RWPE1 (cell line): ENCODE measurements at regions not wholly inside any gene's neighbourhood (a gene's known extent, or its start where the extent isn't known, plus 50 kb on each side); places are given as distances from the start of the nearest gene placed in this dataset.

Source experiments
- CTCF ChIA-PET: fragments of 350-600 bp; sonication (Branson Sonifier 250); formaldehyde crosslinking; extraction: SDS; loops from one replicate; lab custom pipeline; 2021; lab: Yijun Ruan, JAX
- POLR2A ChIA-PET: fragments of 400-600 bp; formaldehyde crosslinking; extraction: SDS; loops from one replicate; lab custom pipeline; 2020; ENCODE audit warnings: antibody characterized with exemption; ENCODE audit not compliant: low non-redundant PET; lab: Yijun Ruan, JAX
- DNase-seq: peaks from one replicate; pipeline ENCODE4 v3.0.0; 2012; ENCODE audit warnings: low spot score
- H3K27ac ChIP-seq: fragments of 450-650 bp; 2 replicates; pipeline ENCODE4 v1.5.1; 2017
- TF ChIP-seq, protein P1 (sequence below): fragments of 450-650 bp; conservative IDR thresholded peaks from 2 replicates; pipeline ENCODE4 v1.5.1; 2017; ENCODE audit warnings: low read depth, mild to moderate bottlenecking

DNA sequence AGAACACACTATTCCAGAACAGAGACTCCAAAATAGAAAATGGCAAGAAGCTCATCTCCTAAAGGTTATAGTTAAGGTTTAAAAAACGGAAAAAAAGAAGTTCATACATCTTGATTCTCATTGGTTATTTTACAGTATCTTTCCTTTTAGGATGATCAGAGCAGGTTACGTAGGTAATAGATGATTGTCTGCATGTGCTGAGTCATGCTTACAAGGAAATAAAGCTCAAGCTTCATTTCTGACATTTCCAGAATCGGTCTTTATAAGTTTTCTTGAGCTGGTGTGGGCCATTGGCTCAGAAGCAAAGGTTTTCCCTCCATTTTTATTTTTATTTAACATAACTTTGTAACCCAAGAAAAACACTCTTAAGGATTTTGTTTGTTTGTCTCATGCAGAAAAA lies 1030.3 kb upstream of the CDH8 start:
- ChIA-PET POLR2A (no interaction called here), CTCF (no interaction called here)
- no peak overlapping the region for H3K27ac ChIP-seq
- no peak for DNase-seq
- TF ChIP-seq, protein P1, sequence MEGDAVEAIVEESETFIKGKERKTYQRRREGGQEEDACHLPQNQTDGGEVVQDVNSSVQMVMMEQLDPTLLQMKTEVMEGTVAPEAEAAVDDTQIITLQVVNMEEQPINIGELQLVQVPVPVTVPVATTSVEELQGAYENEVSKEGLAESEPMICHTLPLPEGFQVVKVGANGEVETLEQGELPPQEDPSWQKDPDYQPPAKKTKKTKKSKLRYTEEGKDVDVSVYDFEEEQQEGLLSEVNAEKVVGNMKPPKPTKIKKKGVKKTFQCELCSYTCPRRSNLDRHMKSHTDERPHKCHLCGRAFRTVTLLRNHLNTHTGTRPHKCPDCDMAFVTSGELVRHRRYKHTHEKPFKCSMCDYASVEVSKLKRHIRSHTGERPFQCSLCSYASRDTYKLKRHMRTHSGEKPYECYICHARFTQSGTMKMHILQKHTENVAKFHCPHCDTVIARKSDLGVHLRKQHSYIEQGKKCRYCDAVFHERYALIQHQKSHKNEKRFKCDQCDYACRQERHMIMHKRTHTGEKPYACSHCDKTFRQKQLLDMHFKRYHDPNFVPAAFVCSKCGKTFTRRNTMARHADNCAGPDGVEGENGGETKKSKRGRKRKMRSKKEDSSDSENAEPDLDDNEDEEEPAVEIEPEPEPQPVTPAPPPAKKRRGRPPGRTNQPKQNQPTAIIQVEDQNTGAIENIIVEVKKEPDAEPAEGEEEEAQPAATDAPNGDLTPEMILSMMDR, result no peak

GRCh38 chr16:63061319-63061718 lies 1025.1 kb upstream of the CDH8 start:
- ChIA-PET POLR2A (no interaction called here), CTCF (no interaction called here)
- no peak for DNase-seq
- H3K27ac ChIP-seq, result no peak overlapping the region
- TF ChIP-seq, protein P1, result no peak

GRCh38 chr16:63059676-63060075 lies 1023.4 kb upstream of the CDH8 start:
- H3K27ac ChIP-seq, result no peak overlapping the region
- CTCF ChIA-PET, result no interaction called here
- POLR2A ChIA-PET, result no interaction called here
- TF ChIP-seq, protein P1, result no peak
- DNase-seq, result no peak

DNA sequence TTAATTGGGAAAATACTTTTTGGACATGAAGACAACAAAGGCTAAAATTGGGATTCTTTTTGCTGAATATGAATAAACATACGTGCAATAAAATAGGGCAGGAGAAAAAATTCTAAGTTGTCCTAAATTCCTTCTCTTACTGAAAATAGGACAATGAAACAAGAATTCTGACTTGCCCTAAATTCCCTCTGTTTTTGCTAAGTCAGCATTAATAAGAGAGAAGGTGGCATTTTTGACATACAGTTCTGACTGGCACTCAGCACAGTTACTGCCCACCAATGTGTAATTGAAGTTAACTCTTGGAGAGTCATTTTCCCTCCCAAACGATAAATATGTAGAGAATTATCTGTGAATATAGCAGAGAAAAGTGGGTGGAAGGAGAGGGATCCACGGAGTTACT lies 1021.1 kb upstream of the CDH8 start:
- CTCF ChIA-PET, result no interaction called here
- POLR2A ChIA-PET, result no interaction called here
- TF ChIP-seq, protein P1, result no peak
- no peak for DNase-seq
- no peak overlapping the region for H3K27ac ChIP-seq

DNA sequence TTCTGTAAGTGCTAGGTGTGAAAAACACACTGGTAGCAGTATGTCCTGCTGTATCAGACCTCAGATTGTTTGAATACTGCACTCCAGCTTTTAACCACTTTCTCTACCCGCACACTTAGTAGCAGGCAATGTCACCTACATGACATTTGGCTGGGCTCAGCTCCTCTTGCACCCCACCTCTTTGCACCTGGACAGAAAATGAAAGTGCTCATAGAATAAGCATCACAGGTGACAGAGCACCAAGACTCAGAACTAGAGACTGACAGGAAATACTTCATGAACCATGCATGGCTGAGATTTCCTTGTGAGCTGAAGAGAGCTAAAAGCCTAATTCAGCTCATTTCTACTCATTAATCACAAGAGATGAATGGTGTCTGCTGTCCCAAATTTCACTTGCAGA lies 1014.2 kb upstream of the CDH8 start:
- CTCF ChIA-PET, result interaction anchor here (1.1 kb wide), 1 partner anchor 14 kb away, joined by 3 read pairs; no protein-coding TSS in a partner anchor

GRCh38 chr16:63038397-63039106 lies 1002.3 kb upstream of the CDH8 start:
- no peak for DNase-seq
- ChIA-PET POLR2A (no interaction called here), CTCF (no interaction called here)
- H3K27ac ChIP-seq, result no peak overlapping the region
- TF ChIP-seq, protein P1, result no peak

More for the DNA sequence above, 1014.2 kb upstream of the CDH8 start:
- DNase-seq, result no peak
- TF ChIP-seq, protein P1, result no peak
- POLR2A ChIA-PET, result no interaction called here
- H3K27ac ChIP-seq, result no peak overlapping the region
